ENCODE measurements at regions not wholly inside any gene's neighbourhood (a gene's known extent, or its start where the extent isn't known, plus 50 kb on each side); places are given as distances from the start of the nearest gene placed in this dataset.

- Histone ChIP-seq H3K4me3 (ENCODE audit: low read length in 2 of 2) (no peak overlapping the region), H2BK5ac (ENCODE audit: low read length) (no peak overlapping the region), H3K27me3 (ENCODE audit: control insufficient read depth in 3 of 3, insufficient read depth in 3 of 3, low read depth in 1 of 3, low read length in 3 of 3) (peaks cover 0 to 6% (median 0%) of the 10 kb centered on the region in 3 experiments), H3K4me1 (ENCODE audit: control insufficient read depth in 2 of 2, insufficient read depth in 1 of 2, low read depth in 1 of 2, low read length in 2 of 2) (peaks cover 0 to 3% of the 10 kb centered on the region in 2 donors), H3K23ac (ENCODE audit: low read depth, low read length, poor library complexity) (no peak overlapping the region), H2AFZ (ENCODE audit: low read length) (no peak overlapping the region), H2BK15ac (ENCODE audit: low read length) (no peak overlapping the region), H3K9ac (ENCODE audit: low read depth, low read length, poor library complexity) (no peak overlapping the region), H3K79me1 (ENCODE audit: low read depth, low read length) (no peaks in the 10 kb centered on the region), H3K36me3 (replicated peaks in 1 of 2; ENCODE audit: control insufficient read depth in 2 of 2, insufficient read depth in 2 of 2, low read length in 2 of 2) (no peaks in the 10 kb centered on the region), H2AK5ac (ENCODE audit: low read depth, low read length) (no peak overlapping the region), H3K9me3 (replicated peaks in 1 of 2; ENCODE audit: control insufficient read depth in 2 of 2, insufficient read depth in 1 of 2, low read depth in 1 of 2, low read length in 2 of 2) (peaks cover 0 to 4% of the 10 kb centered on the region in 2 donors), H3K4me2 (ENCODE audit: insufficient read depth, low read length, poor library complexity, severe bottlenecking) (no peak overlapping the region), H3K14ac (ENCODE audit: low read length) (no peak overlapping the region), H2BK12ac (ENCODE audit: low read length) (no peak overlapping the region), H3K18ac (ENCODE audit: low read length) (peak overlapping the region; percentile 31), H2BK120ac (ENCODE audit: low read depth, low read length) (no peak overlapping the region), H3K4ac (ENCODE audit: low read length) (no peak overlapping the region), H3K27ac (replicated peaks; ENCODE audit: low read length) (no peak overlapping the region), H4K91ac (ENCODE audit: low read depth, low read length, poor library complexity) (no peak overlapping the region), H4K8ac (ENCODE audit: low read depth, low read length) (no peak overlapping the region)
- no peak for DNase-seq (ENCODE audit: low spot score)
- no CpG with 5 or more reads among the region's 14 CpGs for WGBS, 2 donors (ENCODE audit: extremely low coverage in 2 of 2, insufficient read length in 2 of 2, insufficient replicate concordance in 1 of 2)
Measured at GRCh38 chr7:155950898-155951553, 138.8 kb upstream of the SHH start.

GRCh38 chr7:155948845-155949244 lies 136.6 kb upstream of the SHH start:
- no peak for DNase-seq (ENCODE audit: low spot score)
- WGBS, 2 donors (ENCODE audit: extremely low coverage in 2 of 2, insufficient read length in 2 of 2, insufficient replicate concordance in 1 of 2): no CpG with 5 or more reads among the region's 10 CpGs

GRCh38 chr7:155948423-155948822 lies 136.2 kb upstream of the SHH start:
- peak overlapping the region; percentile 39 for H3K18ac ChIP-seq (ENCODE audit: low read length)
- no CpG with 5 or more reads among the region's 6 CpGs for WGBS, 2 donors (ENCODE audit: extremely low coverage in 2 of 2, insufficient read length in 2 of 2, insufficient replicate concordance in 1 of 2)
- no peak overlapping the region for H2BK5ac ChIP-seq (ENCODE audit: low read length)
- no peak overlapping the region for H3K4me2 ChIP-seq (ENCODE audit: insufficient read depth, low read length, poor library complexity, severe bottlenecking)
- no peak overlapping the region for H3K14ac ChIP-seq (ENCODE audit: low read length)
- no peak overlapping the region for H4K91ac ChIP-seq (ENCODE audit: low read depth, low read length, poor library complexity)
- H2BK120ac ChIP-seq (ENCODE audit: low read depth, low read length): no peak overlapping the region
- peaks cover 0 to 12% of the 10 kb centered on the region in 2 donors for H3K9me3 ChIP-seq (replicated peaks in 1 of 2; ENCODE audit: control insufficient read depth in 2 of 2, insufficient read depth in 1 of 2, low read depth in 1 of 2, low read length in 2 of 2)
- DNase-seq (ENCODE audit: low spot score): no peak
- H2BK12ac ChIP-seq (ENCODE audit: low read length): no peak overlapping the region
- H3K23ac ChIP-seq (ENCODE audit: low read depth, low read length, poor library complexity): peak overlapping the region; percentile 35
- peaks cover 2 to 9% of the 10 kb centered on the region in 2 donors for H3K4me1 ChIP-seq (ENCODE audit: control insufficient read depth in 2 of 2, insufficient read depth in 1 of 2, low read depth in 1 of 2, low read length in 2 of 2)
- no peak overlapping the region for H3K9ac ChIP-seq (ENCODE audit: low read depth, low read length, poor library complexity)
- no peak overlapping the region for H2AK5ac ChIP-seq (ENCODE audit: low read depth, low read length)
- H3K79me1 ChIP-seq (ENCODE audit: low read depth, low read length): no peaks in the 10 kb centered on the region
- no peak overlapping the region for H3K4ac ChIP-seq (ENCODE audit: low read length)
- H3K36me3 ChIP-seq (replicated peaks in 1 of 2; ENCODE audit: control insufficient read depth in 2 of 2, insufficient read depth in 2 of 2, low read length in 2 of 2): no peaks in the 10 kb centered on the region
- peaks cover 0 to 6% (median 0%) of the 10 kb centered on the region in 3 experiments for H3K27me3 ChIP-seq (ENCODE audit: control insufficient read depth in 3 of 3, insufficient read depth in 3 of 3, low read depth in 1 of 3, low read length in 3 of 3)
- no peak overlapping the region for H2AFZ ChIP-seq (ENCODE audit: low read length)
- no peak overlapping the region for H4K8ac ChIP-seq (ENCODE audit: low read depth, low read length)
- H3K27ac ChIP-seq (replicated peaks; ENCODE audit: low read length): no peak overlapping the region
- no peak overlapping the region for H2BK15ac ChIP-seq (ENCODE audit: low read length)
- no peak overlapping the region for H3K4me3 ChIP-seq (ENCODE audit: low read length in 2 of 2)

More at GRCh38 chr7:155948845-155949244, 136.6 kb upstream of the SHH start:
- no peak overlapping the region for H2AK5ac ChIP-seq (ENCODE audit: low read depth, low read length)
- H3K27ac ChIP-seq (replicated peaks; ENCODE audit: low read length): no peak overlapping the region
- H3K23ac ChIP-seq (ENCODE audit: low read depth, low read length, poor library complexity): no peak overlapping the region
- no peaks in the 10 kb centered on the region for H3K36me3 ChIP-seq (replicated peaks in 1 of 2; ENCODE audit: control insufficient read depth in 2 of 2, insufficient read depth in 2 of 2, low read length in 2 of 2)
- peaks cover 2 to 9% of the 10 kb centered on the region in 2 donors for H3K4me1 ChIP-seq (ENCODE audit: control insufficient read depth in 2 of 2, insufficient read depth in 1 of 2, low read depth in 1 of 2, low read length in 2 of 2)
- no peak overlapping the region for H2BK5ac ChIP-seq (ENCODE audit: low read length)
- H3K79me1 ChIP-seq (ENCODE audit: low read depth, low read length): no peaks in the 10 kb centered on the region
- no peak overlapping the region for H3K4me3 ChIP-seq (ENCODE audit: low read length in 2 of 2)
- H4K8ac ChIP-seq (ENCODE audit: low read depth, low read length): no peak overlapping the region
- no peak overlapping the region for H3K4ac ChIP-seq (ENCODE audit: low read length)
- H3K9ac ChIP-seq (ENCODE audit: low read depth, low read length, poor library complexity): no peak overlapping the region
- no peak overlapping the region for H2AFZ ChIP-seq (ENCODE audit: low read length)
- H2BK12ac ChIP-seq (ENCODE audit: low read length): no peak overlapping the region
- H3K4me2 ChIP-seq (ENCODE audit: insufficient read depth, low read length, poor library complexity, severe bottlenecking): no peak overlapping the region
- H3K14ac ChIP-seq (ENCODE audit: low read length): no peak overlapping the region
- H3K9me3 ChIP-seq (replicated peaks in 1 of 2; ENCODE audit: control insufficient read depth in 2 of 2, insufficient read depth in 1 of 2, low read depth in 1 of 2, low read length in 2 of 2): peaks cover 0 to 12% of the 10 kb centered on the region in 2 donors
- no peak overlapping the region for H2BK120ac ChIP-seq (ENCODE audit: low read depth, low read length)
- H4K91ac ChIP-seq (ENCODE audit: low read depth, low read length, poor library complexity): no peak overlapping the region
- no peak overlapping the region for H2BK15ac ChIP-seq (ENCODE audit: low read length)
- no peak overlapping the region for H3K18ac ChIP-seq (ENCODE audit: low read length)
- peaks cover 0 to 6% (median 0%) of the 10 kb centered on the region in 3 experiments for H3K27me3 ChIP-seq (ENCODE audit: control insufficient read depth in 3 of 3, insufficient read depth in 3 of 3, low read depth in 1 of 3, low read length in 3 of 3)

GRCh38 chr7:155947051-155947450 lies 134.8 kb upstream of the SHH start:
- DNase-seq (ENCODE audit: low spot score): no peak
- WGBS, 2 donors (ENCODE audit: extremely low coverage in 2 of 2, insufficient read length in 2 of 2, insufficient replicate concordance in 1 of 2): no CpG with 5 or more reads among the region's 6 CpGs

More at GRCh38 chr7:155947051-155947450, 134.8 kb upstream of the SHH start:
- Histone ChIP-seq H2BK15ac (ENCODE audit: low read length) (no peak overlapping the region), H2AK5ac (ENCODE audit: low read depth, low read length) (no peak overlapping the region), H3K14ac (ENCODE audit: low read length) (no peak overlapping the region), H3K18ac (ENCODE audit: low read length) (no peak overlapping the region), H3K4me1 (ENCODE audit: control insufficient read depth in 2 of 2, insufficient read depth in 1 of 2, low read depth in 1 of 2, low read length in 2 of 2) (peaks cover 2 to 9% of the 10 kb centered on the region in 2 donors), H4K91ac (ENCODE audit: low read depth, low read length, poor library complexity) (no peak overlapping the region), H2BK12ac (ENCODE audit: low read length) (no peak overlapping the region), H3K79me1 (ENCODE audit: low read depth, low read length) (no peaks in the 10 kb centered on the region), H3K36me3 (replicated peaks in 1 of 2; ENCODE audit: control insufficient read depth in 2 of 2, insufficient read depth in 2 of 2, low read length in 2 of 2) (no peaks in the 10 kb centered on the region), H4K8ac (ENCODE audit: low read depth, low read length) (no peak overlapping the region), H2AFZ (ENCODE audit: low read length) (no peak overlapping the region), H3K4me3 (ENCODE audit: low read length in 2 of 2) (no peak overlapping the region), H3K9ac (ENCODE audit: low read depth, low read length, poor library complexity) (no peak overlapping the region), H3K9me3 (replicated peaks in 1 of 2; ENCODE audit: control insufficient read depth in 2 of 2, insufficient read depth in 1 of 2, low read depth in 1 of 2, low read length in 2 of 2) (peaks cover 0 to 11% of the 10 kb centered on the region in 2 donors), H2BK120ac (ENCODE audit: low read depth, low read length) (no peak overlapping the region), H3K27ac (replicated peaks; ENCODE audit: low read length) (no peak overlapping the region), H3K4ac (ENCODE audit: low read length) (no peak overlapping the region), H2BK5ac (ENCODE audit: low read length) (no peak overlapping the region), H3K4me2 (ENCODE audit: insufficient read depth, low read length, poor library complexity, severe bottlenecking) (no peak overlapping the region), H3K27me3 (ENCODE audit: control insufficient read depth in 3 of 3, insufficient read depth in 3 of 3, low read depth in 1 of 3, low read length in 3 of 3) (peaks cover 0 to 6% (median 0%) of the 10 kb centered on the region in 3 experiments), H3K23ac (ENCODE audit: low read depth, low read length, poor library complexity) (no peak overlapping the region)
